ENCODE measurements at regions not wholly inside any gene's neighbourhood (a gene's known extent, or its start where the extent isn't known, plus 50 kb on each side); places are given as distances from the start of the nearest gene placed in this dataset.
A peak's percentile ranks its signal among the peaks of the same experiment; 100 is the strongest.

GRCh38 chr13:30359991-30360390 is 52.6 kb upstream of the KATNAL1 start:
- no peaks in the 10 kb centered on the region for H3K9me3 ChIP-seq
- WGBS, 5 donors: 92 to 97% (median 96%) methylated on average over 2 of the region's 2 CpGs
- no peak for DNase-seq
- TF ChIP-seq CTCF (IDR thresholded peaks at IDR 0.05): no peak
- TF ChIP-seq EP300 (IDR thresholded peaks at IDR 0.05): no peak
- TF ChIP-seq POLR2A (IDR thresholded peaks at IDR 0.05): no peak
- no peak for TF ChIP-seq POLR2AphosphoS5 (IDR thresholded peaks at IDR 0.05)
- intact Hi-C loops (cut with DNase I; ENCODE audit: low total_unique reads): no loop called here
- peaks cover 0 to 23% (median 10%) of the 10 kb centered on the region in 4 donors for H3K4me1 ChIP-seq
- H3K4me3 ChIP-seq: no peak overlapping the region
- H3K27me3 ChIP-seq: no peaks in the 10 kb centered on the region
- H3K27ac ChIP-seq: no peak overlapping the region
- no peaks in the 10 kb centered on the region for H3K36me3 ChIP-seq

- H3K4me3 ChIP-seq: no peak overlapping the region
- no peaks in the 10 kb centered on the region for H3K9me3 ChIP-seq
- TF ChIP-seq POLR2AphosphoS5 (IDR thresholded peaks at IDR 0.05): no peak
- TF ChIP-seq POLR2A (IDR thresholded peaks at IDR 0.05): no peak
- no peak for TF ChIP-seq CTCF (IDR thresholded peaks at IDR 0.05)
- TF ChIP-seq EP300 (IDR thresholded peaks at IDR 0.05): no peak
- DNase-seq: no peak
- H3K36me3 ChIP-seq: no peaks in the 10 kb centered on the region
- no peak overlapping the region for H3K27ac ChIP-seq
- no peaks in the 10 kb centered on the region for H3K27me3 ChIP-seq
- H3K4me1 ChIP-seq: peaks cover 0 to 17% (median 7%) of the 10 kb centered on the region in 4 donors
- WGBS, 5 donors: 58 to 88% (median 59%) methylated on average over 3 of the region's 3 CpGs
- intact Hi-C loops (cut with DNase I; ENCODE audit: low total_unique reads): no loop called here
These were observed 53.2 kb upstream of the KATNAL1 start for GRCh38 chr13:30360586-30360985.

- TF ChIP-seq POLR2A (IDR thresholded peaks at IDR 0.05): no peak
- no peak for TF ChIP-seq CTCF (IDR thresholded peaks at IDR 0.05)
- TF ChIP-seq POLR2AphosphoS5 (IDR thresholded peaks at IDR 0.05): no peak
- no peak for TF ChIP-seq EP300 (IDR thresholded peaks at IDR 0.05)
- WGBS, 5 donors: 77 to 86% (median 79%) methylated on average over 6 of the region's 6 CpGs
- no peaks in the 10 kb centered on the region for H3K36me3 ChIP-seq
- no peaks in the 10 kb centered on the region for H3K9me3 ChIP-seq
- H3K4me3 ChIP-seq: no peak overlapping the region
- H3K27me3 ChIP-seq: no peaks in the 10 kb centered on the region
- H3K27ac ChIP-seq: peak overlapping the region in 2 of 5 donors; percentile 13 to 56
- peaks cover 0 to 15% (median 7%) of the 10 kb centered on the region in 4 donors for H3K4me1 ChIP-seq
- intact Hi-C loops (cut with DNase I; ENCODE audit: low total_unique reads): no loop called here
- no peak for DNase-seq
These were observed 54.8 kb upstream of the KATNAL1 start for GRCh38 chr13:30362005-30362788.

GRCh38 chr13:30362869-30363268 is 55.5 kb upstream of the KATNAL1 start:
- DNase-seq: no peak
- H3K27ac ChIP-seq: peak overlapping the region in 2 of 5 donors; percentile 13 to 56
- H3K4me1 ChIP-seq: peaks cover 0 to 15% (median 7%) of the 10 kb centered on the region in 4 donors
- TF ChIP-seq EP300 (IDR thresholded peaks at IDR 0.05) (no peak), CTCF (IDR thresholded peaks at IDR 0.05) (no peak), POLR2A (IDR thresholded peaks at IDR 0.05) (no peak), POLR2AphosphoS5 (IDR thresholded peaks at IDR 0.05) (no peak)
- no peaks in the 10 kb centered on the region for H3K27me3 ChIP-seq
- intact Hi-C loops (cut with DNase I; ENCODE audit: low total_unique reads): no loop called here
- H3K36me3 ChIP-seq: no peaks in the 10 kb centered on the region
- WGBS, 5 donors: 79 to 94% (median 85%) methylated on average over 12 of the region's 12 CpGs
- no peak overlapping the region for H3K4me3 ChIP-seq
- H3K9me3 ChIP-seq: no peaks in the 10 kb centered on the region

Data from stomach (tissue), 8 donors.